Heart right ventricle (tissue), 16 donors: ENCODE measurements at regions not wholly inside any gene's neighbourhood (a gene's known extent, or its start where the extent isn't known, plus 50 kb on each side); places are given as distances from the start of the nearest gene placed in this dataset.

Experiments used
- ATAC-seq, 8 donors: fragments of 200-7000 bp; cut with Tn5 transposase; one replicate each; pipeline ENCODE4 v1.9.1; 2020; ENCODE audit warnings: mild to moderate bottlenecking in 8 of 8, moderate library complexity in 8 of 8, moderate number of reproducible peaks in 1 of 8
- DNase-seq, 2 donors: peaks; one replicate each; pipeline ENCODE4 v3.0.0-alpha.2; 2020
- H3K27ac ChIP-seq, 10 donors: fragments of 200-600 bp; sonication (generic) in 2 of 10; one replicate each; pipeline versions ENCODE4 v1.5.0 to v1.8.0; 2020 to 2022; ENCODE audit warnings: mild to moderate bottlenecking in 3 of 10
- H3K27me3 ChIP-seq, 7 donors: fragments of 200-600 bp; one replicate each; pipeline ENCODE4 v1.8.0; 2021 to 2022; ENCODE audit warnings: mild to moderate bottlenecking in 2 of 7
- H3K36me3 ChIP-seq, 9 donors: fragments of 200-600 bp; sonication (generic) in 1 of 9; one replicate each; pipeline versions ENCODE4 v1.5.0 to v1.8.0; 2020 to 2022; ENCODE audit warnings: mild to moderate bottlenecking in 2 of 9
- H3K4me1 ChIP-seq, 9 donors: fragments of 200-600 bp; sonication (generic) in 1 of 9; one replicate each; pipeline versions ENCODE4 v1.5.0 to v1.8.0; 2020 to 2022; ENCODE audit warnings: mild to moderate bottlenecking in 4 of 9
- H3K4me3 ChIP-seq, 10 donors: fragments of 200-600 bp; sonication (generic) in 2 of 10; one replicate each; pipeline versions ENCODE4 v1.5.0 to v1.8.0; 2020 to 2022; ENCODE audit warnings: mild to moderate bottlenecking in 7 of 10, moderate library complexity in 2 of 10
- H3K9me3 ChIP-seq, 11 donors: fragments of 200-600 bp in 10 of 11; sonication (generic) in 2 of 11; one replicate each; pipeline versions ENCODE4 v1.5.0 to v1.8.0; 2013 to 2022; ENCODE audit warnings: mild to moderate bottlenecking in 2 of 11, control low read depth in 1 of 11, moderate library complexity in 1 of 11
- WGBS, 2 donors: extraction: QIAGEN DNeasy Blood & Tissue Kit; methylation state at CpG; one replicate each; pipeline ENCODE4 v1.1.7; 2013; ENCODE audit warnings: inconsistent platforms in 1 of 2; 5-methylcytosine and 5-hydroxymethylcytosine counted together
- intact Hi-C, 10 donors: fragments of 100-400 bp; cut with DNase I; formaldehyde crosslinking; loops; one replicate each; pipeline versions ENCODE4 v1.11.1 to v1.14.2; 2022
- TF ChIP-seq, protein P1 (sequence below), 9 donors: fragments of 200-600 bp; sonication (generic) in 2 of 9; IDR thresholded peaks; one replicate each; pipeline versions ENCODE4 v1.5.0 to v1.8.0; 2021 to 2022; ENCODE audit warnings: antibody characterized with exemption in 9 of 9, mild to moderate bottlenecking in 5 of 9, moderate library complexity in 1 of 9
- donor health status: Arrhythmogenic right ventricular cardiomyopathy.
- donor health status: ischemic (EF 13 %, LVEDD 7.1; RV severe dilation, severe dysfunction).
- donor health status: healthy with polysubstance abuse.
- donor health status: DM: no; HTN: yes; CAD: no.
- donor health status: DM: no; HTN: no; CAD: no.
- donor health status: ischemic (EF 25% LVEDD 6.9; RV normal size, moderate dysfunction).
- donor health status: ischemic (EF 25% LVEDD 5.7; RV mildly dilated, moderate dysfunction).
- donor health status: healthy.
- donor health status: DM: yes; HTN: yes; CAD: no.
- donor health status: Ischemic cardiomyopathy.
- donor health status: ischemic (EF 35%, LVEDD 5.7; RV mildly dilated, moderate dysfunction).
- donor health status: nonischemic (EF 11% LVEDD 7.7; RV severe dilation, severe dysfunction).
- donor health status: DM: yes; HTN: yes; CAD: no.
- donor health status: PGD.
- donor health status: ischemic (EF 29% LVEDD 5.4; RV normal size, mild dysfunction).
- donor health status: nonischemic (EF 23%, LVEDD 6.1; RV moderate dilation, normal function).

DNA sequence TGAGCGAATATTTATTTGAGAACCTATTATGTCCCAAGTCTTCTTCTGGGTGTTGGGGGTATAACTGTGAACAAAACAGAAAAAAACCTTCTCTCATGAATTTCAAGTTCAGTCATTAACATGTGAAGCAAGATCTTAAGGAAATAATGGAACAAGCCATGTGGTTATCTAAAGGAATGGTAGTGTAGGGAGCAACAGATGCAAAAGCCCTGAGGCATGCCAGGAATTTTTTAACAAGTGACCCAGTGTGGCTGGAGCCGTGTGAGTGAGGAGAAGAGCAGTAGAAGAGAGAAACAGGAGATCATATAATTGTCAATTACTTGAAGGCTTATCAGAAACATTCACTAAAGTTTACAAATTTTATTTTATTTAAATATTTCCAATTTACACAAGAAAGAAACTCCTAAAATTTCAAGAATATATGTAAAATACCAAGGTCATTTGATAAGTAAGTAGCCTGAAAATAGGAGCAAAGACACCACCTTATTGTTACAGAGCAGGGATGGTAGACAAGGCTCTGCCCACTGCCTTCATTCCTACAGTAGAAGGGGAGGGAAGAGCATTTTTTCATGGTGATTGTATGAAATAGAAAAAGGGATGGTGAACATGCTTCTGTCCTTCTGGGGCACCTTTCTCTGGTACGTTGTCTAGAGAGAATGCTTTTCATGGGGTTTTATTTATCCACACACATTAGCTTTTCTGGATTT is 345.1 kb downstream of the PLOD2 start:
- no peak overlapping the region for H3K27ac ChIP-seq
- DNase-seq (no peak), ATAC-seq (no peak)
- 63 to 65% methylated on average over 3 of the region's 3 CpGs for WGBS, 2 donors
- TF ChIP-seq, protein P1, sequence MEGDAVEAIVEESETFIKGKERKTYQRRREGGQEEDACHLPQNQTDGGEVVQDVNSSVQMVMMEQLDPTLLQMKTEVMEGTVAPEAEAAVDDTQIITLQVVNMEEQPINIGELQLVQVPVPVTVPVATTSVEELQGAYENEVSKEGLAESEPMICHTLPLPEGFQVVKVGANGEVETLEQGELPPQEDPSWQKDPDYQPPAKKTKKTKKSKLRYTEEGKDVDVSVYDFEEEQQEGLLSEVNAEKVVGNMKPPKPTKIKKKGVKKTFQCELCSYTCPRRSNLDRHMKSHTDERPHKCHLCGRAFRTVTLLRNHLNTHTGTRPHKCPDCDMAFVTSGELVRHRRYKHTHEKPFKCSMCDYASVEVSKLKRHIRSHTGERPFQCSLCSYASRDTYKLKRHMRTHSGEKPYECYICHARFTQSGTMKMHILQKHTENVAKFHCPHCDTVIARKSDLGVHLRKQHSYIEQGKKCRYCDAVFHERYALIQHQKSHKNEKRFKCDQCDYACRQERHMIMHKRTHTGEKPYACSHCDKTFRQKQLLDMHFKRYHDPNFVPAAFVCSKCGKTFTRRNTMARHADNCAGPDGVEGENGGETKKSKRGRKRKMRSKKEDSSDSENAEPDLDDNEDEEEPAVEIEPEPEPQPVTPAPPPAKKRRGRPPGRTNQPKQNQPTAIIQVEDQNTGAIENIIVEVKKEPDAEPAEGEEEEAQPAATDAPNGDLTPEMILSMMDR (IDR thresholded peaks at IDR 0.05) = no peak
- peaks cover 0 to 5% (median 0%) of the 10 kb centered on the region in 11 donors for H3K9me3 ChIP-seq
- intact Hi-C loops = no loop called here
- no peaks in the 10 kb centered on the region for H3K36me3 ChIP-seq
- H3K27me3 ChIP-seq = no peaks in the 10 kb centered on the region
- H3K4me1 ChIP-seq = no peaks in the 10 kb centered on the region
- no peak overlapping the region for H3K4me3 ChIP-seq

GRCh38 chr3:145817870-145818483 is 343.0 kb downstream of the PLOD2 start:
- Histone ChIP-seq H3K9me3 (peaks cover 0 to 5% (median 0%) of the 10 kb centered on the region in 11 donors), H3K27me3 (no peaks in the 10 kb centered on the region), H3K27ac (no peak overlapping the region), H3K36me3 (no peaks in the 10 kb centered on the region), H3K4me3 (no peak overlapping the region), H3K4me1 (no peaks in the 10 kb centered on the region)
- 53 to 60% methylated on average over 4 of the region's 4 CpGs for WGBS, 2 donors
- TF ChIP-seq, protein P1 (IDR thresholded peaks at IDR 0.05) = no peak
- intact Hi-C loops = no loop called here
- DNase-seq (no peak), ATAC-seq (no peak)

- TF ChIP-seq, protein P1 (IDR thresholded peaks at IDR 0.05) = no peak
- Histone ChIP-seq H3K27ac (no peak overlapping the region), H3K4me1 (no peaks in the 10 kb centered on the region), H3K27me3 (no peaks in the 10 kb centered on the region), H3K9me3 (peaks cover 0 to 12% (median 0%) of the 10 kb centered on the region in 11 donors), H3K36me3 (no peaks in the 10 kb centered on the region), H3K4me3 (no peak overlapping the region)
- ATAC-seq = no peak
- no peak for DNase-seq
- intact Hi-C loops = no loop called here
- 44 to 72% methylated on average over 2 of the region's 2 CpGs for WGBS, 2 donors
Measured at GRCh38 chr3:145820170-145820569, 340.8 kb downstream of the PLOD2 start.

DNA sequence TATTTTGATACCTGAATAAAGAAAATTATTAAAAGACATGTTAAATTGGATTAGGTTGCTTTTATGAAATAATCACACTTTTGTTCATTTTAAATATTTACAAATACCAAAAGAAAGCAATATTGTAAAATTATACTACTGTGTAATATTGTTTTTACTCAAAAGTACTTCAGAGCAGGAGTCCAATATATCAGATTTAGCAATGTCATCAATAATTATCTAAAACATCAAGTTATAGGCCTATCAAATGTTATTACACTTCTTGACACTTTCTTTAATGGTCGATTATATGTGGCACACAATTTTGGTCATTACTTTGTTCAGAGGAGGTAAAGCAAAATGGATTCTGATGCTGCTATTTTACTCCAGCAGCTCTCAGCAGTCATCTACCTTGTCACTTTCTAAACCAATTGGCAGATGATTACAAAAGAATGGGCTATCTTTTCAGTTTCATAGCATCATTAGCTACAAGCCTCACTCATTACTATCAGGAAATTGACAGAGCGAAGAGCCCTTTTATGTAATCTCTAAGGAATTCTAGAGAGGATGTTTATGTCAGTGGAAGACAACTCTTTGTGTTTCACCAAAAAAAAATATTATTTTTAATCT is 318.6 kb downstream of the PLOD2 start:
- intact Hi-C loops = no loop called here

More for the DNA sequence above, 318.6 kb downstream of the PLOD2 start:
- Histone ChIP-seq H3K4me3 (no peak overlapping the region), H3K9me3 (no peaks in the 10 kb centered on the region), H3K27ac (no peak overlapping the region), H3K27me3 (no peaks in the 10 kb centered on the region), H3K4me1 (no peaks in the 10 kb centered on the region), H3K36me3 (no peaks in the 10 kb centered on the region)
- no peak for DNase-seq
- no peak for ATAC-seq
- 58 to 71% methylated on average over 2 of the region's 2 CpGs for WGBS, 2 donors
- TF ChIP-seq, protein P1 (IDR thresholded peaks at IDR 0.05) = no peak
